D341Med (cell line): ENCODE measurements at regions not wholly inside any gene's neighbourhood (a gene's known extent, or its start where the extent isn't known, plus 50 kb on each side); places are given as distances from the start of the nearest gene placed in this dataset.

ENCODE experiments used
- DNase-seq: peaks from one replicate; pipeline ENCODE4 v3.0.0; 2012; ENCODE audit warnings: low spot score

DNA sequence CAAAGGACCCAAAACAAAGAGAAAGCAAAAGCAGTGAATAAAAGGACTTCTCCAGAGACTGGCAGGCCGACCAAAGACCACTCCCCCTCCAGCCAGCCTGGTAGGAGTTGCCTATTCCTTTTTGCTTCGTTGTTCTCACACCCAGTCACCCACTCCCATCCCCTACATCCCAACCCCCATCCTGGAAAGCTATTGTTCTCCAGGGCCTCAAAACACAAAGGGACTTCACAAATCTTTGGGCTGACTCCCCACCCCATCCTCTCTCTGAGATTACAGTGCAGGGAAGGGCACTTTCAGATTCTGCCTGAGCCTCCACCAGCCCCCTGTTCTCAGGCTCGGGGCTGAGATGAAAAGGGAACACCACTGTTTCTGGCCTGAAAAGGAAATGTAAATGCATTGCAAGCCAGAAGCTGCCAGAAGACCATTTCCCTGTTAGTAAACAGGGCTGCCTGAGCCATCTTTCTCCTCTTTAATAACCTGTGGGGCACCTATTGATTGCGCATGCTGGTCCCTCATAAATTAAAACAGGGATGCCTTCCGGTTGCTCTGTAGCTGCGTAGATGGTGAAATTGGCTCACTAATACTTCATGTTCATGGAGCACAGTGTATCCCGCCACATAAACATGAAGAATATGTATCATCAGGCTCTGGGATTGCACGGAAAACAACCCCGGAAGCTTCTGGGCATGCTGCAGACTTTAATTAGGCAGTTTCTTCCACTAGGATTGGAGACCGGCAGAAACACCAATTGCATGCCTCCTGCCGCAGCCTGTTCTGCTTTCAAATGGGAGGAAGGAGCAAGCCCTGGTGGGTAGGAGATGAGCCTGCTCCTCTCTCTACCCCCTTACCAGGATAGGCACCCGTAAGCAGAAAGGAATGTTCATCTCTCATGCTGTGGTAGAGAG, 130.3 kb upstream of the FUT8 start:
- DNase-seq = no peak

DNA sequence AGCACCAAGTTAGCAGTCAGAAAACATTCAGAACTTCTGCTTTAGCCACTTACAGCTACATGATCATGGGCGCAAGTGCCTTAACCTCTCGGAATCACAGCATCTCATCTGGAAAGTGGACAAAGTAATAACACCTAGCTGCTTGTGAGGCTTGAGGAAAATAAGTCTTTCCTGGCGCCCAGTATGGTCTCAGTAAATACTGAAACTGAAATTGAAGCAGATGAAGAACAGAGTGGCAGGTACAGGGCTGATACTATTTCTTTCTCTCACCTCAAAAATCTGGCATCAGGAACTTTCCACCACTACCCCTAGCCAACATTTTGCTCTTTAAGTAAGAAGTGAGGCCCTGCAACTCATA, 129.7 kb upstream of the FUT8 start:
- no peak for DNase-seq

DNA sequence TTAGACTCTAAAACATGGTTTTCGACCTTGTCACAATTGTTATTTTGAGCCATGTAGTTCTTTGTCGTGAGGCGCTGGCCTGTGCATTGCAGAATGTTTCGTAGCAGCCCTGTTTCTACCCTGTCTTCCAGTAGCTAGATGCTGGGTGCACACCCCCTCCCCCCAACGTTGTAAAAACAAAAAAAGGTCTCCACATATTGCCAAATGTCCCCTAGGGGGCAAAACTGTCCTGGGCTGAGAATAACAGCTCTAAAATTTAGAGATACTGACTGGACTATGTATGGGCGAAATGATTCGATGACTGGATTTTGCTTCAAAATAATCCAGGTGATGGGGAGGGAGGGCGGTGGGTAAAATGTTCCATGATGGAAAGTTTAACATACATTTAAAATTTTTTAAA, 126.1 kb upstream of the FUT8 start:
- DNase-seq = no peak

DNA sequence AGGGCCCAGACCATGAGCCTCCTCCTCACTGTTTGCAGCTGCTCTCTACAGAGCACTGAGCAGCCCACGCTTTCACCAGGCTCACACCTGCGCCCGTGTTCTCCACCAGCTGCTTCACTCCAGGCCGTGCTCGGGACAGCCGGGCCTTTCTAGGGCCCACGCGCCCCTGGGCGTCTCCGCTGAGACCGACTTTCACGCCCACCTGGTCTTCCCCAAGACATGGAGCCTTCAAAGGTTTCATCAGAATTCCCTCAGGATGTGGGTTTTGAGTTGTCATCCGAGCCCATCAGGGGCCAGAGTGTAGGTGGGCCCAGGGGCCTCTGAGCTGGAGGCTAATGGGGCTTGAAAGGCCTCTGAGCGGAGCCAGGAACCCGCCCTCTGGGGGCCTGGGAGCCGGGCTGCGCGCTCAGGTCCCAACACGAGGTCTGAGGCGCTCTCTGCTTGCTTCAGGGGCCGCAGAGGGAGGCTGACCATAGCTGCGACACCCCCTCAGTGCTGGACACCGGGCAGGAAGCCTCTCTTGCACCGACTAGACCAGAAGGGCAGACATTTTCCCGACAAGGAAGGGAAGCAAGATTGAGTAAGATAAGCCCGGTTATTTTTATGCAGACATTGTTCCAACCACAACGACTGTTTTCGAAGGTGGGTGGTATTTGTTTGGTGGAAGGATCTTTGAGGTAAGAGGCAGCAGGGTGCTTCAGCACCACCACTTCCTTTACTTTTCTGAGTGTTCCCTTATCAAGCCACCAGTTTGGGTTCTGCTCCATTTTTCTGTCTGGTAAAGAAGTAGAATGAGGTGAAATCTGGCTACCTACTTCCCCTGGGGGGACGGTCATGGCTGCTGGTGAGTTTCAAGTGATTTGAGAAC, 125.0 kb upstream of the FUT8 start:
- DNase-seq = no peak

DNA sequence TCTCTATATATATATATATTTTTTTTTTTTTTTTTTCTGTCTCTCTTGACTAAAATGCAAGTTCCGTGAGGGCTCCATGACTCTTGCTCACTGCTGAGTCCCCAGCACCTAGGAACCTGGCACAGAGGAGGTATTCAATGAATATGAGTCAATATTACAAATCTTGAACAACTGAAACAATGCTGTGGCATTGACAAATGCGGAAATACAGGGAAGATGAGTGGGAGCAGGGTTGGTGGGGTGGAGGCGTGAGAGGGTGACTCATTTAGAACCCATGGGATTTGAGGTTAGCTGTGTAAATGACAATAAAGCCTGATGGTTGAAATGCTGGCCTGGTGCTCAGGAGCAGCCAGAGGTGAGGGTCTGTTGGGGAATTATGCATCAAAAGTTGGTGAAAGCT, 121.7 kb upstream of the FUT8 start:
- no peak for DNase-seq

DNA sequence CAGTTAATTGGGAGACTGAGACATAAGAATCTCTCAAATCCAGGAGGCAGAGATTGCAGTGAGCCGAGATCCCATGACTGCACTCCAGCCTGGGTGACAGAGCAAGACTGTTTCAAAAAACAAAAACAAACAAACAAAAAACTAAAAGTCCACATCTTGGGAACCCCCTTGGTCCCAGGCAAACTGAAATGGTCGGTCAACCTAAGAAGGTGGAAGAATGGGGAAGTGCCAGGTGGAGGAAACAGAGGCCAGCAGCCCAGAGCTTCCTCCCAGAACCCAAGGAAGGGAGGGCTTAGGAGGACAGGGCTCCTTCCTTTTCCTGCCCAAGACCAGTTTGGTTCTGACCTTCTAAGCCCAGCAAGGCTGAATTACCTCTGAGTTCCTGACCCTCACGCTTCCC, 121.0 kb upstream of the FUT8 start:
- no peak for DNase-seq

DNA sequence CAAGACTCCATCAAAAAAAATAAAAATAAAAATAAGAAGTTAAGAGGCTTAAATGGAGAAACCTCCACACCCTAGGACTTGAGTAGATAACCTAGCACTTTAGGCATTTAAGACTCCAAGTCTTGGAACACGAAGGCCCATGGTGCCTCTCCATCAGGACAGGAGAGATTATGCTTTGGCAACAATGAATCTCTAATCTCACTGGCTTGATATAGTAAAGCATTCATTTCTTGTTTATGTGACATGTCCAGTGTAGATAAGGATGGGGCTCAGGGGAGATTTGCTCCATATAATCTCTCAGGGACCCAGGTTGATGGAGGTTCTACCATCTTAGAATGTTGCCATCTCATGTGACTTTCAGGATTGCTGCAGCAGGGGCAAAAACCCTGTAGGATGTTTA, 117.7 kb upstream of the FUT8 start:
- no peak for DNase-seq

DNA sequence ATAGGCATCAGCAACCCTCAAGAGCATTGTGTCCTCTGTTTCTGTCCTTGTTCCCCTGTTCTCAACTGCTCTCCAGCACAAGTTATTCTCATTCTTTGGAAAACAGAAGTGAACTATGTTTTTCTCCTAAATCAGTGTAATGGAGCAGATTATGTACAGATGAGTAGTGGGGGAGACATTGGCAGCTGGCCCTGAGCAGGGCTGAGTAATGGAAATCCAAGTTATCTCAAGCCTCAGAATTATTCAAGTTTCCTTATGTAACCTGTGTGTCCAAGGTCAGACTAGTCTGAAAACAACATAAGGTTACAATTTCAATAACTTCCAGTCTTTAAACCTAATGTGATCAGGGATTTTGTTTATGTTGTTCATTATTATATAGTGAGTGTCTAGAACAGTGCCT, 116.1 kb upstream of the FUT8 start:
- DNase-seq = no peak

DNA sequence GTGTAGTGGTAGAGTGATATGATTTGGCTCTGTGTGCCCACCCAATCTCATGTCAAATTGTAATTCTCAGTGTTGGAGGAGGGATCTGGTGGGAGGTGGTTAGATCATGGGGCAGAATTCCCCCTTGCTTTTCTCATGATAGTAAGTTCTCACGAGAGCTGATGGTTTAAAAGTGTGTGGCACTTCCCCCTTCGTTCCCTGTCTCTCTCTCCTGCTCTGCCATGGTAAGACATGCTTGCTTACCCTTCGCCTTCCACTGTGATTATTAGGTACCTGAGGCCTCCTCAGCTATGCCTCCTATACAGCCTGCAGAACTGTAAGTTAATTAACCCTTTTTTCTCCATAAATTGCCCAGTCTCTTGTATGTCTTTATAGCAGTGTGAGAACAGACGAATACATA, 115.7 kb upstream of the FUT8 start:
- DNase-seq = no peak

DNA sequence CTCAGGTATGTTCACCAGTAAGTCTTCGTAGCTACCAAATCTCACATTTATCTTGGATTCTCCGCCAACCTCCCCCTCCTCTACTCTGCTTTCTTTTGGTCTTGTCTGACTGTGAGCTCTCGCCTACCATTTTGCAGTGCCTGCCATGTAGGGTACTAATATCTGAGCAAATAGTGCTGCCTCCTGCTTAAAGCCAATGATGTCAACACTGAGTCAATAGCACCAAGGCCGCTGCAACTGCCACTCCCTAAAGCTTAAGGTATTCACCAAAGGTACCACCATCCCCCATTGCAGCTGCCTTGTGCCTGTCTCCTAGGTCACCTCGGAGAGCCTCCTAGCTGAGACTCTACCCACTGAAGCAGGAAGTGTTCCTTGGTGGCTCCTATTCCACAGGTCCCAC, 114.8 kb upstream of the FUT8 start:
- DNase-seq = no peak

DNA sequence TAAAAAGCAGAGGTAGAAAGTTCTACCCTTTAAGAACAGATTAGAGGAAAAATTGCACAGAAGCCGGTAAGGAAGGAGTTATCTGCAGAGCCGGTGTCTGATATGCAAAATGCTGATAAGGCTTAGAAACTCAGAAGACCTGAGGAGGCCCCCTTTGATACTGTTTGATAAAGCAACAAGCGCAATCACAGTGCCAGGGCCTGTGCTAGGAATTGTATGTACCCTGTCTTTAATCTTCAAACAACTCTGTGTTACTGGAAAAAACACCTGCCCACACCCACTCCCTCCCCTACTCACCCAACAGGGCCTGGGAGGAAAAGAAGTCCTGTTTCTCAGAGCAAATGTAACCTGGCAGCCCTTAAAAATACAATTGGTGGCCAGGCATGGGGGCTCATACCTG, 112.7 kb upstream of the FUT8 start:
- DNase-seq = no peak

DNA sequence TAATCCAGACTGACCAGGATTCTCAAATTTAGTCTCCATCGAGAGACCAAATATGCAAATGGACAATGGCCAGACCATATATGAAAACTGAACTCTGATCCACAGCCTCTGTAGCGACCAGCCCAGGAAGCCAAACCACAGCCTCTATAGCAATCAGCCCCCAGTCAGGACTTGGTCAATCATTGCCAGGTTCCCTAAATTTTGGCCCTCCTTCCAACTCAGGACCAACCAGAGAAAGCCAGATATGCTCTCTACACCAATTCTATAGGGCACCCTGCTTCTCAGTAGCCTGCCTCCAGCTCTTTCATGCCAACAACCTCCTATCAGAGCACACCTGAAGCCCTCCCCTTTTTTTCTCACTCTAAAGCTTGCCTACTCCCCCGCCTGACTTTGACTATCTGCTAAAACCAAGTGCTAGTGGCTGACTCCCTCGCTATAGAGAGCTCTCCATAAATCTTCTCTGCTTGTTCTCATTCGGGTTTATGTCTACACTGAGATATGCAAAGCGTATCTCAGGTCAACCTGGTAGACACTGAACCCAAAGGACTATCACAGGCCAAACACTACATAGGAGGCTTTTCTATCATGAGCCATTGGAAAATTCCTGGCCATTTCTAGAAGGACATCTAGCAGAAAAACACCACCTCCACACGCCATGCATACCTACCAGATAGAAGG, 110.5 kb upstream of the FUT8 start:
- DNase-seq = no peak

DNA sequence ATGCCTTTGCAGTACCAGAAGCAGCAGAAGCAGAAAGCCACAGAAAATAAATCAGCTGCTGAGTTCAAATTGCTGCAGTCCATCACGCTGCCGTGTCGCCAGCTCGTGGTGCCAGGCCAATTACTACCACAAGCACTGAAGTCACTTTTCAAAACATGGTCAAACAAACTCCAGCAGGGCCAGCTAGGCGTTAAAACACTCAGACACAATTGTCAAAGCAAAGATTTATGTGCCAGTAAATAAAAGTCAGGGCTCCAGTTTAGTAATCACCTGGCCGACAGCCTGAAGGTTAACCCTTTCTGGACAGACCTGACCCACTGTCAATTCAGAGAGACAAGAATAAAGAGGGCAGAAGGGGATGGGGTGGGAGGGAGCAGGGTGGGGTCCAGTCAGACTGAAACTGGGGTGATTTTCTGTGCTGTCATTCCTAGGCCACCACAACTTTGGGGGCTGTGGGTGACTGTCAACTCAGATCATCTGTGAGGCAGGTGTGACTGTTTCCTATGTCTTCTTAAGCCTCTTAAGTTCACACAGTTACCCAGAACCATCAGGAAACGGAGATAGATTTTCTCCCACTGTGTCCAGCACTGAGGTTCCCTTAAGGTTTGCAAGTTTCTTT, 109.8 kb upstream of the FUT8 start:
- no peak for DNase-seq

DNA sequence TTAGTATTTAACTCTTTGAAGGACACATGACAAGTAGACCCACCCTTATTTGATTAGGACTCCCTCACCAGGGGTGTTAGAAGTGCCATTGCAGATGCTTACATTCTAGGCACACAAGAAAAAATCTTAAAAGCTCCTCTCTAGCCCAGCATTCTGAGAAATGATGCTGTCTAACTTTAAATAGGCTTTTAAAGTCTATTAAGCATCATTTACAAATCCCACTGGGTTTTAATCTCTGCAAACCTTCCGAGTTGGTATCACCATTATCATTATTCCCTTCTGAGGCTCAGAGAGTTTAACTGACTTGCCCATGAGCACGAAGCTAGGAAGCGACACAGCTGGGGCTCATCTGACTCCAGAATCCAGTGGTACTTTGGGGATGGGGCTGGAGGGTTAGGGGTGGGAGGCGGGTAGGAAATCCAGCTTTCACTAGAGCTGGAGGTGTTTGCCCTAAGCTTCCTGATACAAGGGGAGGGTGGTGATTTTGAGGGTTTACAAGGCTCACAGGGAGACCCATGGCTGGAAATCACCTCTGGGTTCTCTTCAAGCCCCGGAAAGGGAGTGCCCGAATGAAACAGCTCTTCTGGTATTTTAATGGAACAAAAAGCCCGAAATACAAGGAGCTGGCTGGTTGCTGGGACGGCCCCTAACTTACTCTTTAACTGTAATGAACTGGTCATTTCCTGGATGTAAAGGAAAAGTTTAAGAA, 109.2 kb upstream of the FUT8 start:
- DNase-seq = no peak

DNA sequence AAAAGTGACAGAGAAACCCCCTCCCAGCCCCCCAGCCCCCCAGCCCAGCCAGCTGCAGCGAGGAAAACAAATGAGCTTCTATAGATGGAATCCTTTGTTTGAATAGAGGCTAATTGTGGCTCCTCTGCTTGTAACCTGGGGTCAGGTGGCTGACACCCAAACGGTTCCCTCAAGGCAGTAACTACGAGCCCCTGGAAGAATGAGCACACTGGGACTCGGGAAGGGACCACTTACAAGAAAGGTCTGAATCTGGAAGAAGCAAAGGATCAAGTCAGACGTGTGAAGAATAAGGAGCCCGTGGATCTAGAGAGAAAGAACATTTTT, 108.7 kb upstream of the FUT8 start:
- DNase-seq = no peak

DNA sequence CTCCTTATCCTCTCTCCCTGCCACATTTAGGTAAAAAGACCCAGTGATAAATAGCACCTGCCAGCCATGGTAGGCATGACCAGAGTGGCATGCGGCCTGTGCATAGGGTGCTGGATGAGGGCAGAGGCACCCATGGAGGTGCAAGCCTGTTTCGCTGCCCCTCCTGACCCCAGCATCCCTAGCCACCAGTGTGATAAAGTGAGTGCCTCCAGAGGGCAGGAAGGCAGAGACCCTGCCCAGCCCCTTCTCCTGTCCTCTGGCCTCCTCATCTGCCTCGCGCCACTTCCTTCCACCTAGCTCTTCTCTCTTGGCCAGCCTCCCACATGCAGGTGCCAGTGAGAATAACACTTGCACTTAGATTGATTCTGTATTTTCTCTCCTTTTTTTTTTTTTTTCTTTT, 108.3 kb upstream of the FUT8 start:
- no peak for DNase-seq

DNA sequence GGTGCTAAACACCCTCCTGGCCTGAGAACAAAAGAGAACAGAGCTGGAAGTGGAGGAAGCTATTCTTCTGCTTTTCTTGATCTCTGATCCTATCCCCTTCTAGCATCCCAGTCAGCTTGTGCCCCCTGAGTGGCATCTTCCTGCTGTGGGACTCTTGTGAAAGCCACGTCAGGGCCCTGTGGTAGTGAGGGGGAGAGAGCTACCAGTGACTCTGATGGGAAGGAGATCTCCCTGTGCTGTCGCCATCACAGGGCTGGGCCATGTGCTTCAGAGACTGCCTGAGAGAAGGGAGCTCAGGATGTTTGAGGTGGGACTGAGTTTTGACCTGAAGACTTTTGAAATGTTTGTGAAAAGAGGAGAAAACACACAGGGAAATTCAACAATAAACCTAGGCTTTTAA, 107.6 kb upstream of the FUT8 start:
- no peak for DNase-seq

DNA sequence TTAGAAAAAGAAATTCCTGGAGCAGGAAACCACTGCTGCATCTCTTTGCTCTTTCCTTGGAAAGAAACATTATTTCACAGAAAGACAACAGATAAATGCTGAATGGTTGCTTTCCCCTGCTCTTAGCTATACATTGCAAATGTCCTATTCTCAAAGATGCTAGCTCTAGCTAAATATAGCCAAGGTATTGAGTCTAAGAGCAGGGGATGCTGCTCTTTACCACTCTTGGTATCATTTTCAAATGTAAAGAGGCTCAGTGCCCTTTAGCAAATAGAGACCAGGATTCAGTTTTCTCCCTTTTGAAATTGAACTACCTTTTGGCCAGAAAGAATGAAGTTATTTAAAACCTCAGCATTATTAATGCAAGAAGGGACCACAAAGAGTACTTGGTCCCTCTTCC, 104.0 kb upstream of the FUT8 start:
- DNase-seq = no peak

DNA sequence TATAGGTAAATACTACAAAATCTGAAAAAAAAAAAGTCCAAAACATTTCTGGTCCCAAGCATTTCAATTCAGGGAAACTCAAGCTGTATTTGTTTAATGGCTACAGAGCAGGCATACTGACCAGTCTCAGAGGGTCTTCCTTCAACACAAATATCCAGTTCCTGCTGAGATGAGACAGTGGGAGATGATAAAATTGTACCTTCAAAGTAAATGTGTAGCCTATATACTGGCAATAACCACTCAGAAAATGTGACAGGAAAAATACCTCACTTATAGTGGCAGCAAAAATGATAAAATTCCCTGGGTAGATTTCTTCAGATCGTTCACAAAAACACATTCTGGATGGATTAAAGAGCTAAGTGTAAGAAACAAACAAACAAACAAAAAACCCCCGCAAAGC, 102.0 kb upstream of the FUT8 start:
- DNase-seq = no peak

DNA sequence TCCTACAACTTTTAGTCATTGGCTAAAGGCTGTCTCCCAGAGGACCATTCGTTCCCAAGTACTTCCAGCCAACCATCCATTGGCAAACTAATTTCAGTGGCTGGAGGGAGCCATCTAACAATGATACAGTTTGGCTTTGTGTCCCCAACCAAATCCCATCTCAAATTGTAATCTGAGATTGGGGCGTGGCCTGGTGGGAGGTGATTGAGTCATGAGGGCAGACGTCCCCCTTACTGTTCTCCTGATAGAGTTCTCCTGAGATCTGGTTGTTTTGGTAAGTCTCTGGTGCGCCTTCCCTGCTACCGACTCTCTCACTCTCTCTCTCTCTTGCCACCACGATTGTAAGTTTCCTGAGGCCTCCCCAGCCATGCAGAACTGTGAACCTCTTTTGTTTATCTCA, 99.7 kb upstream of the FUT8 start:
- DNase-seq = no peak

DNA sequence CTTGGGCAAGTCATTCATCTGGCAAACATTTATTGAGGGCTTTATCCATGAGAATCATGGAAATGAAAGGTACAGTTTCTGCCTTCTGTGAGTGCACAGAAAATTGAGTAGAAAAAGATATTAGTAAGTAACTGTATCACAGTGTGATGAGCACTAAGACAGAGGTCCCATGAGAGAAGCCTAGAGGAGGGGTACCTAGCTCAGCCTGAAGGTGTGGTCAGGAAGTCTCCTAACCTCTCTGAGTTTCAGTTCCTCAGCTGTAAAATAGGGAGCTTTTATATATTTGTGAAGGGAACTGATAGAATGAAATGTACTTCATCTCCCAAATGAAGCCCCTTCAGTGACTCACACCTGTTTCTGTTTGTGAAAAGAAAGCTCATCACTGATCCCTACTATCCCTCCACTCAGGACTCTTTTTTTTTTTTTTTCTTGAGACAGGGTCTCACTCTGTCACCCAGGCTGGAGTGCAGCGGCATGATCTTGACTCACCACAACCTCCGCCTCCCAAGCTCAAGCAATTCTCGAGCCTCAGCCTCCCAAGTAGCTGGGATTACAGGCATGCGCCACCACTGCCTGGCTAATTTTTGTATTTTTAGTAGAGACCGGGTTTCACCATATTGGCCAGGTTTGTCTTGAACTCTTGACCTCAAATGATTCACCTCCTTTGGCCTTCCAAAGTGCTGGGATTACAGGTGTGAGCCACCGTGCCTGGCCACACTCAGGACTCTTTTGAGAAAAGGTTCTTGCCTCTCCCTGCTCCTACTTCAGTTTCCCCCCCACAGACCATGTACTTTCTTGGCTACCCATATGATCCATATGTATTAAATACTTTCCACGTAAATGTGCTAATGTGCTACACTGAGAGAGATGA, 93.7 kb upstream of the FUT8 start:
- DNase-seq = no peak
